NCI-H748 (cell line): ENCODE measurements at regions not wholly inside any gene's neighbourhood (a gene's known extent, or its start where the extent isn't known, plus 50 kb on each side); places are given as distances from the start of the nearest gene placed in this dataset.

Source experiments
- DNase-seq: peaks from one replicate; lab custom pipeline; 2025; ENCODE audit not compliant: unreplicated experiment; lab: John Stamatoyannopoulos, UW

DNA sequence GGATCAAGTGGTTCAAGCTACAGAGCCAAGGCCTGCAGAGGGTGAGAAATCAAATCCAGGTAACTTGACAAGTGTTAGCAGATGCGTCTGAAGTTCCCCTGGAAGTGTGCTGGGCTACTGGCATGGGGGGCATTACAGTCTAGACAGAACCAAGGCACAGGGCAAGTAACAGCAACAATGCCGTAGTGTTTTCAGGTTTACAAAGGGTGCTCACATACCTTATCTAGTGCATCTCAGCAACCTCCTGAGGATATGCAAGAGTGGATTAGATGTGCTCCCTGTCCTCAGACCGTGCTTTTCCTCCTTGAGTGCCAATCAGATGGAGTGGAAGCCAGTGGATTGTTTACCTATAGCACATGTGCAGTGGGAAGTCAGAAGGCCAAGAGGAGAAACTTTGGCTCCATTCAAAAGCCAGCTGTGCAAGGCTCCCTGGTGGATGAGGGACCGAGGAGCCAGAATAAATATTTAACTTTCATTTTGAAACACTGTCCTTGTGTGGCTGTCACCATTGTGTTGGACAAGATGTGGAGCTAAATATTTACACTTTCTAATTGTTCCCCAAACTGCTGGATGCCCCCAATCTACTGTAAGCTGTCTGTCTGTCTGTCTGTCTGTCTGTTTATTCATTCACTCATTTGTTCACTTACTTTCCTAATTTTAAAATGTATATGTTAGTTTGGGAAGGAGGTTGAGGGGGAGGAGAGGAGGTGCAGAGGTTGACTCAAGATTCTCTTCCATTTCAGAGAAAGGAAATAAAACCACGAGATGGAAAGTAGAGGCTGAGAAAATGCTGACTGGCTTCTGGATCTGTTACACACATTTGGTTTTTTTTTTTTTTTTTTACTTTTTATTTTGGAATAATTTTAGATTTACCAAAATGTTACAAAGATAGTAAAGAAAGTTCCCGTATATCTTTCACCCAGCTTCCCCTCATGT is 184.0 kb upstream of the PARP11 start:
- peak; percentile 3 for DNase-seq

DNA sequence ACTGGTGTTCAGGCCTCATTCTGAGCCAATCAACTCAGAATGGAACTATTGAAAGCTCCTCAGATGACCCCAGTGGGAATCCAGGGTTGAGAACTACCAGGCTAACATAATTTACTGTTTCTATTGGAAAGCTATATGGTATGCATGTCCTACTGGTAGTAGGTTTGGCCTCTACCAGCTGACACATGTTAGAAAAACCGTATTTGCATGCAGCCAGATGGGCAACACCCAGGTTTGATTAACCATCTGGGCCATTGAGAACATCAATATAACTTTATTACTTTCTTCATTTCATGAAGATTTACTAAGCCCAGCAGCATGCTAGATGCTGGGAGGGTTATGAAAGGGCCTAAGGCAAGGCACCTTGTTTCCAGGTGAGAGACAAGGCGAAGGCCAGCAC is 181.4 kb upstream of the PARP11 start:
- no peak for DNase-seq

DNA sequence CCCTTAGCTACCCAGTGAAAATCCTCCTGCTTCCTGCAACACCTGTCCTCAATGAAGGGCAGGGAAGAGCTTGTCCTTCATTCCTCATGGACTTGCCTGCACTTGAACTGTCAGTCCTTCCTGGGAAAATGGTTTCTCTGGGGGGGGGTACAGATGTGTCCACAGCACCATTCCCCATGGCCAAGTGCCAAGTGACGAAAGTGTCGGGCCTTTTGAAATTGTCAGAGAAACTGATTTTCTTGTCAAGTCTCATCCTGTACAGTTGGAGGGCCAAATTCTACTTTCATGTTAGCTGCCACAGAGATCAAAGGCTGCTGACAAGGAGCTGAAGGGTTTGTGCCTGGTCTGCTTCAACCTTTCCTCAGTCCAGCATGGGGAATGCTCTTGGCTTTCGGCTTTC is 179.5 kb upstream of the PARP11 start:
- no peak for DNase-seq

DNA sequence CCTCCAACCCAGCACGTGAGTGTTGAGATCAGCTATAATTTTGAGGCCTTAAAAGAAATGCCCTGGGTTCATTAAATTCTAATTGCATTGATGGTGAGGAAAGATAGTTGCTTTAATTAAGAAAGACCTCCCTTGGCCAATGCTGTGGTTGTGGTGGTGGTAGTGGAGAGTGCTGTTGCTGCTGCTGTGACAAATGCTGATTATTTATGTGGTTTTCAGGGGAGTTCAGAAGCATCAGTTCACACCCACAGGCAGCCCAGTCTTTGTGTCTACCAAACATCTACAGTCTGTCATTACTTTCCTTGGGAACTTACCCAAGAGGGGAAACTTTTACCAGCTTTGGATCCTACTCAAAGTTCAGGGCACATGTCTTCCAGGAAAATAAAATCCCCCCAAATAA is 178.4 kb upstream of the PARP11 start:
- no peak for DNase-seq

DNA sequence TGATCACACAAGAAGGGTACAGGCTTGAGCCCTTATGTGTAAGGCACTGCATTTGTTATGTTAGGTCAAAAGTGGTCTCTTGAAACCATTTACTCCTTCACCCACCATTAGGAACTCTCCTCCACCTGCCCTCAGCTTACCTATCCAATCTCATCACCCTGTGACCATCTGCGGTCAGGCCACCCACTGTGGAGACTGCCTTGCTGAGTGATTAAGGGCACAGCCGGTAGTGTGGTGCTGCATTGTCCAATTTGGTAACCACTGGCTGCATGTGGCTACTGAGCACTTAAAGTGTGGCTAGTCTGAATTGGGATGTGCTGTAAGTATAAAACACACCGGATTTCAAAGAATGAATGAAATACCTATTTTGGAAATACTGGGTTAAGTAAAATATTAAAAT is 177.1 kb upstream of the PARP11 start:
- DNase-seq, result no peak

DNA sequence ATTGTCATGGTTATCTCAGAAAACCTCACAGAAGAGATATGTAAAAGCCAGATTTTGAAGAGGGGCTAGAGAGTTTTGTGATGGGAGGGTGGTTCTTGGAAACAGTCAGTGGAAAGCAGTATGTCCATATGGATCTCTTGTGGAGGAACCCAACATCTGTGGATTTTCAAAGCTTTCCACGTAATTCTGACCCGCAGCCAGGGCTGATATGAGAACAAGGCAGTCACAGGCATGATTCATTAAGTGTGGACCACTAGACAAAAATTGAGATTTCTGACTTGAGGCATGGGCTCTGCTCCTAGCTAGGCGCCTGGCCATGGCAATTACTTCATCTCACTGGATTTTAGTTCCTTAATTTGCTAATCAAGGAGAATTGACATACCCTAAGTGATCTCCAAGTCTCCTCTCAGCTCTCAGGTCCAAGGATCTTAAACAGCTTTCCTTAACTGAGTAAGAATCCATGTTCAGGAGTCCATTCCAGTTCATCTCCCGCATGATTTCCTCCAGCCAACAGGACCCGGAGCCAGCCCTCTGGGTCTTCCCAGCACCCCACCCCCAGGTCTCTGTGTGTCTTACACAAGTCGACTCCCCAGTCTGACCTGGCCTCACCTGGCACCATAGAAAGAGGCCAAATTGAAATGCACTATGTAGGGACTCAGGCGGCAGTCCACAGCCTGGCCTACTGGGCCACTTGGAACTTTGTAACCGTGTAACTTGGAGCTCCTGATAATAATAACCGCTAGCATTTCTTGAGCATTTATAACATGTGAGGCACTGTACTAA is 176.3 kb upstream of the PARP11 start:
- DNase-seq, result no peak

DNA sequence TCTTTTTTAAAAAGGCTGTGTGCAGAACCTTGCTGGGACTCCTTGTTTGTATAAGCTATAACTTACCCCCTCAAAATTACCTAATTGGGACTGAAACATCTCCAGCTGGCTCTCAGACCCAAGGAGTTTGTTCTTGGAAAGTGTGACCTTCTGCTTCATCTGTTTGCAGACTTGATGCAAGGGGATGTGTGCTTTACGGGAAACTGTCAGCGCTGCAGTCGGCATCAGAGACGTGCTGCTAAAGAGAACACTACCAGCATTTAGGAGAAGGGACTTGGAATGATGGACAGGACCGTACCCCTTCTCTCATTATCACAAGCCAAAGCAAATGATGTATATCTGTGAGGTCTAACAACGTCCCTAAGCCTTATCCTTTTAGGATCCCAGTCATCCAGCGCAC is 174.2 kb upstream of the PARP11 start:
- DNase-seq, result no peak

DNA sequence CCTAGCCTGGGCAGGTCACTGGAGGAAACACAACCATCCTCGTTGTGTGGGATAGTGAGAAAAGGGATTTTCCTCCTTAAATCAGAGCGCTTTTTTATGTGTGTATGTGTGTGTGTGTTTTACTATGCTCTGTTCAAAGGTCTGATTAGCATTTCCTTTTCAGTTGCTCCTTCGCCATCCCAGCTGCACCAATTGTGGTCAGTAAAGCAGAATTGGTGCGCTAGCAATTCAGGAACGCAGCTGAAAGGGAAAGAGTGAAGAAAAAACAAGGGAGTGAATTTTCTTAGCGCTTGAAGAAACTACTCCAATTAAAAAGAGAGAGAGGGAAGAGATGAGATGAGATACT is 173.3 kb upstream of the PARP11 start:
- DNase-seq, result no peak

DNA sequence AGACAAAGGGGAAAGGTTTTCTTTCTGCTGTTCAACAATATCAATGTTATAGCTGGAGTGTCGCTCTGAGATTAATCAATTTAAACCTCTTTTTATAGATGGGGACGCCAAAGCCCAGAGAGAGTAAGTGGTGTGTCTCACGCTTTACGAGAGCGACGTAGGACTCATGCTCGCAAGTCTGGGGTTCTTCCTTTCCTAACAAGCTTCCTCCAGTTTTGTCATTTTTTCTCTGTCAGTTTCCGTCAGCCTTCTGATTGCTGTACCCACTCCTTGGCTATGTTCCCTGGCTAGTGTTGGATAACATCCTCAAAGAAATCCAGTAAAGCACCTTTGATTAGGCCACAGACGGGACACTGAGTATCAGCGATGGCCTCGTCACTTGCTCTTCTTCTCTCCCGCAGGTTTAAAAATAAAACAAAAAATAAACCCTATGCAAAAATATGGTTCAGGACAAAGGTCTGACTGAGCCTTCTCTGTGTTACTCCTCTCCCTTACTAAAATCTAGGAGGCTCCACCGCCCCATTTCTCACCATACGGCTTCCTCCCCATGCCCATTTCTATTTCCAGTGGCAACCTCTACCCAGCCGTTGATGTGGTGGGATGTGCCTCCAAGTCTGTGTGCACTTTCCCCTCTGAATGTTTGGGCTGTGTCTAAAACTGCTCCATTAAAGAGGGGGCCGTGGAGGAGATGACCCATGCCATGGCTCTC is 172.7 kb upstream of the PARP11 start:
- DNase-seq, result no peak

DNA sequence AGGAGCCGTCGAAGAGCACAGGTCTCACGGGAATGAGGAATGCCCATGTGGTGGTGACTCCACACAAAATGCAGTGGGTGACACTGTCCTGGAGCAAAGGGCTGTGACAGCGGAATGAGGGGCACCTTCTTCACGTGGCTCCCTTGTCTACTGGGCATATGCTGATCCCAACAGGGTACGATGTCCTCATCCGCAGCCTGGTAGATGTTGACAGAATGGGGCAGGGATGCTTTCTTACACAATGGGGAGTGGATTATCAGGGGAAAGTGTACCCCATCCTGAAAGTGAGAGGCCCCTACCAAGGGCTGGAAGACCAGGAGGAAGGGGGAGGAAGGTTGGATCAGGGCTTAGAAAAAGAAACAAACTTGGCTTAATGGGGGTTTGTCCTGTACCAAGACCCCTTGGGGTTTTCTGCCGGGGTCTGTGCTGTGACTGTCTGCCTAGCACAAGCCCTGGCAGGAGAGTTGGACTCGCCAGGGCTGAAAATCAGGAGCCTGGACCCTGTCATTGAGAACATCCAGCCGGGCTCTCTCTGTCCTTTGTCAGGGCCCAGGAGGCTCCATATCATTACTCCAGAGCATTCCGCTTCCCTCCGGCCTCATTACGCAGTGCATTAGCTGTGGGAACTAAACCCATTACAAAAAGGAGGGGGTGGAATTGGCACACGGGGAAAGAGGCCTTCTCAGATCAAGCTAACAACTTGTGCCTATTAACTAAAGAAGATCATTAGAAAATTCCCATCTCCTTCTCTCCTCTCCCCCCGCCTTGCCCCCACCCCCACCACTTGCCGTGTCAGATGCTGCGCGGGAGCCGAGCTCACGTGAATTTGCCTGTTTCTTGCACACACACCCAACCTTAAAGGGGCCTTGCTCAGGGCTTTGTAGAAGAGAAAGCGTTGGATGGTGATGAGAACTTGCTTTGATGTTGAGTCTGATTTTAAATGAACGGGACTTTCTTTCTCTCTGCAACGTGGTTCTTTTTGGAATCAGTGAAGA is 171.8 kb upstream of the PARP11 start:
- no peak for DNase-seq

DNA sequence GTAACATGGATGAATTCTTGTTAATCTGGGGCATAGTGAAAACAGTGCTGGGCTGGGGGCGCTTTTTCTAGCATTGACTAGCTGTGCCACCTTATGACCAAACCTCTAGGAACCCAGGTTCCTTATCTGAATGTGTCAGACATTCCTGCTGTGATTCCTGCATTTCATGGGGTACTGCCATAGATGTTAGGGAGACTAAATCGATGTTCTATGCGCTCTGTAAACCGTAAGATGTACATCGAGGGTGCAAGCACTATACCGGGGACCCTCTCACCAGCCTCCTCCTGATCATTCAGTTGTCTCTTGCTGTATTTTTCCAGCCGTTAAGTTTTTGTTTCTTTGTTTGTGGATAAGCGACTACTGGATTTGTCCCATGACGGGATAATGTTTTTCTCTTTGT is 170.9 kb upstream of the PARP11 start:
- no peak for DNase-seq

DNA sequence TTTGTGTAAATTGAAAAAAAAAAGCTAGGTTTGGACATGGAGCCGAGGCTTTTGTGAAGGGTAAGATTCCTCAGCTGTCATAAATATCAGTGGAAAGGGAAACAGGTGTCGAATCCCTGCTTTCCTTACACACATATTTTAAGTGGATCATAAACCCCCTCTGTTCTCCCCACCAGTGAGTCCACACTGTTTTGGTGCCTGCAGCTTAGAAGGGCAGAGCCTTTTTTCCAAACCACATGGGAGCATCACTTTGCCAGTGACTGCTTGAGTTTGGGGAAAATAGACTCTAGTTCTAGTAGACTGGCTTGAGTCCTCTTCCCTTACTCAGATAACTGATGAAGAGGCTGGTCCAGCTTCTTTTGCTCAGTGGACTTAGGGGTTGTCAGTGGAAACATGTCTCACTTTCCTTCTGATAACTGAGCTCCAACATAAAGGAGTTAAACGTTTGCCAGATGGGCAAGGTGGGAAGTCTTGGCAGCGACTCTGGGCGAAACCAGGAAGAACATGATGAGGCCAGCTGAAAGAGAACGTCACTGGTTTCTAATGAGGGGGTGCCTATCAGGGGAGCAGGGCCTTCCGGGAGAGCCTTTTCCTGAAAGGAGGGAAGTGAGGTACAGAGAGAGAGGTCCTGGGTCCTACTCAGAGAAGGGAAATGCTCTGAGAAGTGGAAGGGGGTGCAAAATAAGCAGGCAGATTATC is 168.1 kb upstream of the PARP11 start:
- DNase-seq, result no peak

DNA sequence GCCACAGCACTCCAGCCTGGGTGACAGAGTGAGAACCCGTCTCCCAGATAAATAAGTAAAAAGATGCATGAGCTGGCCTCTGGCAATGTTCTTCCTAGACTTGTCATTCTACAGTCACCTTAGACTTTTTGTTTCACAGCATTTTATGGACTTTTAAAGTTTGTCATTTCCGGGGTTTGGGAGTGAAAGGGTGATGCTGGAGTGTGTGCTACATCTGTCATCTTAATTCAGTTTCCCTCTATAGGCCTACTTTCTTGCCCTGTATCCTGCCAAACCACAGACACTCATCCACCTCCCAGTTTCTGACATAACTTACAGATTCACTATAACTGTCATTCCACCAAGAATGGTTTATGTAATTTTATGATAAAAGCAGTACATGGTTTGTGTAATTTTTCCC is 166.7 kb upstream of the PARP11 start:
- no peak for DNase-seq

DNA sequence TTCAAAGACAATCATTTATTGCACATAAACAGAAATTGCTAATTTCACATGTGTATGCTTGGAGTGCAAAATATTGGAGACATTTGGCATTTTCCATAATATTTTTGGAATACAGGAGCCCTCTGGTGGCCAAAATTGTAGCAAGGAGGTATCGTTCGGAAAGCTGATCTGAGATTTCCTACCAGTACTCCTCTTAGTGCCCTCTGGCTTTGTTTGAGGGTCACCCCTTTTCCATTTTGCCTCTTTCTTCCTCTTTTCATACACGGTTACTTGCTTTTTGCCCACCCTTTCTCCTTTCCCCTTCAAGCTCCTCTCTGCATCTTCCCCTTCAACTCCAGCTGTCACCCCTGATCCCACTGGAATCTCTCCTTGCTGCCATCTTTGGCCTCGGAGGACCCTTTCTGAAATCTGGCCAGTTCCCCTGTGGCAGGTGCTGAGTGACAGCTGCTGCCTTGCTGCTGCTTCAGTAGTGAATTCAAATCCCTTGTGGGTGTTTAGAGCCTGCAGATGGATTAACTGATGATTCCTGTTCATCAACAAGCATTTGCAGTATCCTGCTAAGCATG is 164.6 kb upstream of the PARP11 start:
- peak; percentile 16 for DNase-seq

DNA sequence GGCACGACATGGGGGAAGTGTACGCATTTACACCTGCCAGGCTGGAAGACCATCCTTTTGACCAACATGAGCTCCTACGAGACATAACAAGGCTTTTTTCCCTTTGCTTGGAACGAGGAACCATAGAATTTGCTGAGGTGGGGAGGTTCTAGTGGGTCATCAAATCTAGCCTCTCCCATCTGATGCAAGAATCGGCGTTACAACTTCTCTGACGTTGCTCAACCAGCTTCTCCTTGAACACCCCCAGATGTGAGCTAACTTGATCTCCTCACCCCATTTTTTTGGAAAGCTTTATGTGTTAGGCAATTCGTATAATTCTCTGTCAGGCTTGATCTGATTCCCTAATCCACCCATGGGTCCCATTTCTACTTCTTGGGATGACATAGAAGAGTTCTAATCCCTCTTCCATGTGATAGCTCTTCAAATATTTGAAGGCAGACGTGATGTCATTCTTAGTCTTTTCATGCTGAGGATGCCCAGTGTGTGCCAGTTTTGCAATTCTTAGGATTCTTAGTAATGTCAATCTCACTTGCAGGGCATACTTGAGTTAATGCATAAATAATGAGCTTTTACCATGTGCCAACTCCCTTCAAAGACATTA is 163.6 kb upstream of the PARP11 start:
- DNase-seq, result no peak

DNA sequence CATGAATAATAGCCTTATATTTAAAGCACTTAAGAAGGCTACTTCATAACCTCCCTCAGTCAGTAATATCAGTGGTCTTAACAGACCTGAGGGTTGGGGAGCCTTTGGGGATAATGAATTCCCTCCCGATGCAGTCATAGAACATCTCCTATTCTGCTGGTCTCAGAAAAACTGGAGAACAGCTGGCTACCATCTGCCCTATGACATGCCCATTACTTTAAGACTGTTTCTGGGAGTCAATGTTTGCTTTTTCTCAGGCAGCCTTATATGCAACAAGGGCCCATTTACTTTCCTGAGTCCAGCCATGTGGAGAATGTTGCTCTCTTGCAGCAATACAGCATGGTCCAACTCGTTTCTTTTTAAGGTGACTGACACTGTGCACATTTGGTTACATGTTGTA is 161.7 kb upstream of the PARP11 start:
- no peak for DNase-seq

DNA sequence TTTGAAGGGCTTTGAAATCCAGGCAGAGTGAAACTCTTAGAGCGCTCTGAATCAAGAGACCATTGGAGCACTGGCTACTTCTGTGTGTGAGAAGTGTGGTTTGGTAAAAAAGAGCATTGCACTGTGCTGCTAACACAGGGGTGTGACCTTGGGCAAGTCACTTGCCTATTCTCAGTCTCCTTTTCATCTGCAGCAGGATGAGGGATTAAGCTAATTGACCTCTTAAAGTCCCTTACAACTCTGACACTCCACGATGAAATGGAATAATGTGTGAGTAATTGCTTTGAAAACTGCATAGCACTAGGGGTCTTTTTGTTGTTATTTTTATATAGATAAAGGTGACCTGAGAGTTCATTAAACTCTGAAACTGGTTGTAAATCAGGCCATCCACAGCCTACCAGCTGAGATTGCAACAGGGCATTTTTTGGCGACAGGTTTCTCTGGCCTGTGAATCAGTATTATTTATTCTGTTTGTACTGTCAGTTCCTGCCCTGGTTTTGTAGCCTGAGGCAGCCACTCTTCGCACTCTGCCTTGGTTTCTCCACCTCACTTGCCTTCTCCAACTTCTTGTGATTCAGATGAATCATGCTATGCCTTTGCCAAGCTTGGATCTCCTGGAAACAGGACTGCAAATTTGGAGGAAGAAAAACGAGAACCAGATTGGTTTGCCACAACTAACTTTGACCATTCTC is 159.9 kb upstream of the PARP11 start:
- no peak for DNase-seq

DNA sequence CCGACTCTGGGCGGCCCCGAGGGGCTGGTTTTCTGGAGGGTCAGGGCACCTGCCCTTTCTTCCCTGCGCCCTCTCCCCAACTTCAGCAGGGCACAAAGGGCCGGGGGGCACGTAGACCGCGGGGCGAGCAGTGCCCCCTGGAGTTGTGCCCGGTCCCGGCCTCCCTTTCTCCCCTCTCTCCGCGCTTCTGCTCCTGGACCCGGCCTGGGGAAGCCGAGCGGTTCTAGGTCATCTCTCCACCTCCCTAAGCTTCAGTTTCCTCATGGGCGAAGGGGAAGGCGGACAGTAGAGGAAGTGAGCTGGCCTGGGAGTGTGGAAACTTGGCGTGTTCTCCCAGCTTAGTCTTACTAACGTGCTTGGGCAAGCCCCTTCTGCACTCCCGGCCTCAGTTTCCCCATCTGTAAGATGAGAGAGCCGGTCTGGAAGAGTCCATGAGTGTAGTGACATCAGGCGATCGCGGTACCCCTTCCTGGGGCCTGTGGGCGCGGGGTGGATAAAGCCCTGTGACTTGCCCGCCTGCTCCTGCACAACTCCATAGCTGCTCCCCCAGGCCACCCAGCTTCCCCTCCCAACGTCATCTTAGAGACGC is 158.6 kb upstream of the PARP11 start:
- DNase-seq, result no peak
